Activated CD4-positive, alpha-beta T cell treated with anti-CD3 and anti-CD28 coated beads for 24 hours (primary cell): ENCODE measurements at regions not wholly inside any gene's neighbourhood (a gene's known extent, or its start where the extent isn't known, plus 50 kb on each side); places are given as distances from the start of the nearest gene placed in this dataset.

ENCODE experiments used
- DNase-seq, 2 donors: peaks; one replicate each; pipeline ENCODE4 v3.0.0-alpha.2; 2020; ENCODE audit warnings: low read depth in 2 of 2

DNA sequence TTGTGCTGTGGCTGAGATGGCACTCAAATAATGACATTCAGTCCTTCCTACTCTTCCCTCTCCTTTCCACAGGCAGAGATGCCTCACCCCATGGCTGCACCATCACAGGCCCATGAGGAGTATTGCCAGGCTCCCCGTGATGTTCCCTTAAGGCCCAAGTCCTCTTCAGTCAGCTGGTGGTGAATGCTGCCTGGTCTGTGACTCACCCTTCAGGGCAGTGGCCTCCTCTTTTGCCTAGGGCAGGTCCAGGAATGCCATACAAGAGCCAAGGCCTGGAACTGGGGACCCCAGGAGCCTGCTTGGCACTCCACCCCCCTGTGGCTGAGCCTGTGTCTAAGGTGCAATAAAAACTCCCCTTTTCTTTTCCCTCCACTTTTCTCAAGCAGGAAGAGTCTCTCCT lies 144.2 kb upstream of the GEMIN8 start:
- DNase-seq, result no peak

DNA sequence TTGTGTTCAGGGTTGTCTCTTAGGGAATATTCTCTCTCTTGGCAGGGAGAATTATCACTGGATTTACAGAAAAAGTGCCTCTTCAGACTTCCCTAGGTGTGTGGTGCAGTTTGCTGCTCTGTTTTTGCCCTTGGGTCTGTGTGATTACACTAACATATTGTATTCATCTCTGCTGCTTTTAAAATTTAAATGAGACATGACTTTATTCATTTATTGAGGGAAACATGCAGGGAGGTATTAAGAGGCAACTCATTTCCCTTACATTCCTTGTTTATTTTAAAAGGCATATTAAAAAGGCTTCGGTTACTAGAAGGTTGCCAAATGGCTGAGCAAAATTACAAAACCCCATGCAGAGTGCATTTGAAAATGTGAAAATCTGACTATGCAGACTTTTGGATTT lies 135.1 kb upstream of the GEMIN8 start:
- no peak for DNase-seq

DNA sequence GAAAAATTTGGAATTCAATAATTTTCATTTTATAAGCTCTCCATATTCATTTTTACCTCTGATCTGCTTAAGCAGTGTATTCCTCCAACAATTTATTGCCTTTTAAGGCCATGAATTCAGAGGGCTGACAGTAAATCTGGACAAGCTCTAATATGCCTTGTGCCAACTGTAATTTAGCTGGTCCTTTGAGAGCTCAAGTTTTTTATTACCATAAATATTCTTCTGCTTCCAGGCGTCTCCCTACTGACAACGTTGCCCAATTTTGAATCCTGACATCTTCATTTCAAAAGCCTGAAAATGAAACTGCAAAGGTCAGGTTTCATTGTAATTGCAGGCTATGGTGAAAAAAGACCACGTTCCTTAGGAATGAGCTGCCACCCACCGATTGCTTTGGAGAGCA lies 95.8 kb upstream of the GEMIN8 start:
- no peak for DNase-seq

DNA sequence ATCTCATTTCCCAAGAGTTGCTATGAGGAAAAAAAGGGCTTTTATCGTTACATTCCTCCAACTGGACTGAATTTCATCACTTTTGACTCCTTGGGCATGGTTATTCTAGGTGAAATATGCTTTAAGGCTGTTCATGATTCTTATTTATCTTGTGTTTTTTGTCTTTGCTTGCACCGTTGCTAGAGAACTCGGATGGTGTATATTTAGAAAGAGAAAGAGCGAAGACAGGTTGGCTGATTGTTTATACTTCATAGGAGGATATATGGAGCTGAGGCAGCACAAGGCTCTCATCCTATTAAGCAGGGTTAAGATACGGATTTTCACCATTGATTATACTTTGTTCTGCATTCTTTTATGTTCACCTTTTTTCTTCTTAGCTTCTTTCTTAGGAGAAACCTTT lies 94.9 kb upstream of the GEMIN8 start:
- no peak for DNase-seq

DNA sequence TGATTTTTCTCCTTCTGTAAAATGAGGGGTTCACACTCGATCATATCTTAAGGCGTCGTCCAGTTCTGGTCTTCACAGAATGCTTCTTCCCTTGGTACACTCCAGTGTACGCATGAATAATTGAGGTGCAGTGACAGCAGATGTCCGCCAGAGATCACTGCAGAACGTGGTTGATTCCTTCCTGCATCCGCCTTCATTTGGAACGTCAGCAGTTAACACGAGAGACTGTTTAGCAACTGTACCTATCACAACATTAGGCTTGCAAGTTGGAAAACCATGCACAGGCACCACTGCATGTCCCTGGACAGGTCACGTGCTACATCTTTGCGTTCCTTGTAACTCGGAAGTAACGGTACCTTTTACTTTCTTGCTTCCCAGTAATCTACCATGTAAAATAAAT lies 66.0 kb upstream of the GEMIN8 start:
- peak; percentile 4 to 18 for DNase-seq

DNA sequence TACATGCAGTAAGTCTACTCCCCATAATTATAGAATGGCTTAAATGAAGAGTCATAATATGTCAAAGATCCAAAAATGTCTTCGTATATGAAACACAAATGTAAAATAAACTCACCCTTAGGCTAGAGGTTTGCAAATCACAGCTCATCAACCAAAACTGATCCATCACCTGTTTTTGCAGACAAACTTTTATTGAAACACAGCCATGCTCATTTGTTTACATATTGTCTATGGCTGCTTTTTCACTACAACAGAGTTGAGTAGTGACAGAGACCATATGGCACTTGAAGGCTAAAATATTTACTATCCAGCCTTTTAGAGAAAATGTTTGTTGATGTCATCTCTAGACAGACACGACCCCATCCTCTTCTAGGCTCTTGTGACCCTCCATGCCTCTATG lies 64.5 kb upstream of the GEMIN8 start:
- no peak for DNase-seq

DNA sequence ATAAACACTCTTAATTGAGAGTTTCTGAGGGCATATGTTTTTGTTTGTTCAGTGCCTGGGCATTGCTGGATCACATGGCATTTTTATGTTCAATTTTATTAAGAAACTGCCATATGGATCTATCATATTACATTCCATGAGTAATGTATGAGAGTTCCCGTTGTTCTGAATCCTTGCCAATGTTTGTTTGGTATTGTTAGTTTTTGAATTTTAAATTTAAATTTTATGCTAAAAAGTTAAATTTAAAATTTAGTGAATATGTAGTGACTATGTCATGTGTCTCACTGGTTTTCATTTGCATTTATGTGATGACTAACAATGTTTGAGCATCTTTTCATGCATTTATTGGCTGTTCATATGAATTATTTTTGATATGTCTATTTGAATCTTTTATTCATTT lies 54.8 kb upstream of the GEMIN8 start:
- no peak for DNase-seq

DNA sequence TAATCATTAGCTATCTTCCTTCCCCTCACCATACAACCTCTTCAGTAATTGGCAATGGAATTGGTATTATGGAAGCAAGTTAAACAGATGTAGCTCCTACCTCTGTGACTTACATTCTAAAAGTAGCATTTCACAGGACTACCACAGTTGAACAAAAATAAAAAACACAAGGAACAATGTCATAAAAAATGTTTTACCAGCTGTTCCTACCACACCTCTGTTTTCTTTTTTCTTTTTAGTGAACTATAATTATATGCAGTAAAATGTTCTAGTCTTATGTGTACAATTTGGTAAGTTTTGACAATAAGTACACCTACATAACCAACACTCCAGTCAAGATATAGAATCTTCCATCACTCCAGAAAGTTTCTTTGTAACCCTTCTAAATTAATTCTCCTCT lies 54.1 kb upstream of the GEMIN8 start:
- no peak for DNase-seq

DNA sequence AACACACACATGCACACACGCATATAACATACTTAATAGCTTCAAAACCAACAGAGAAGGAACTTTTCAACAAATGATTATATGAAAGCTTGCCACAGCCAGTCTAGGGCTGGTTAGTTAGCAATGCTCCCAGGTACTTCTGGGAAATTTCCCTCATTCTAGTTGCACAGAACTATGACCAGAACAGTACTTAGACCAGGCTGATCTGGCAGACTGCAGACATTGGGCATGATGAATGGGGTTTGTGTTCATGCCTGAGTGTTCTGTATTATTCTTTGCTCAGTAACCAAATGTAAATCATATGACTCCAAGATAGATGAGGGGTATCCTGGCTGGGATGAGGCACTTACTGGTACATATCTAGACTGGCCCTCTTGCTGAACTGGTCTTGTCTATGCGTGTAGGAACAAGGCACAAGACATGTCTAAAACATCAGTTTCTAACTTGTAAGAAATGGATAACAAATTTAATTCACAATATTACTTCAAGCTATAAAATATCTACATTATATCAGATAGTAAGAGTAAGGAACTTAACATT lies 50.3 kb upstream of the GEMIN8 start:
- no peak for DNase-seq
